ENCODE measurements at regions not wholly inside any gene's neighbourhood (a gene's known extent, or its start where the extent isn't known, plus 50 kb on each side); places are given as distances from the start of the nearest gene placed in this dataset.

DNA sequence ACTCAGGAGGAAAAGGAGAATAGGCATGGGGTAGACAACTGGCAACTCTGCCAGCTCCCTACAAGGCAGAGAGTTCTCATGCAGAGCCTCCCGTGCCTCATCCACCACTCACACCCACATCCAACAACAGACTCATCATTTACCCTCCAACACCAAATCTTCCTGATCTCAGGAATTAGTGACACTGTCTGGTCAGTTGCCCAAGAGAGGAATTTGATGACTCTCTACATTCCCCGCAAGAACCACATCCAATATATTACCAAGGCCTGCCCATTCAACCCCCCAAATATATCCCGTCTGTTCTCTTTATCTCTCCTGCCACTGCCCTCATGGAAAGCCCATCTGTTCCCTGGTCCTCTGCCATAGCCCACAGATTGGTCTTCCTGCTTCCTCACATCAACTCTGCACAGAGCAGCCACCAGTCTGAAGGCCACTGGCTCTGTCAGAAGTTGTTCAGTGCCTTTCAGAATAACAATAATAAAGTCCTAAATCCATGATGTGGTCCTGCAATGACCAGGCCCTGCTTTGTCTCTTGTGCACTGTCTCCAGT lies 57.5 kb upstream of the CD82 start:
- Histone ChIP-seq H3K4me1 (replicated peaks) (no peaks in the 10 kb centered on the region), H3K9me3 (replicated peaks) (peaks cover 7% of the 10 kb centered on the region), H3K27me3 (replicated peaks) (no peaks in the 10 kb centered on the region), H3K4me3 (no peak overlapping the region), H3K27ac (no peak overlapping the region), H3K36me3 (no peaks in the 10 kb centered on the region)
- no peak for DNase-seq (ENCODE audit: low read depth in 1 of 2, low spot score in 2 of 2)

DNA sequence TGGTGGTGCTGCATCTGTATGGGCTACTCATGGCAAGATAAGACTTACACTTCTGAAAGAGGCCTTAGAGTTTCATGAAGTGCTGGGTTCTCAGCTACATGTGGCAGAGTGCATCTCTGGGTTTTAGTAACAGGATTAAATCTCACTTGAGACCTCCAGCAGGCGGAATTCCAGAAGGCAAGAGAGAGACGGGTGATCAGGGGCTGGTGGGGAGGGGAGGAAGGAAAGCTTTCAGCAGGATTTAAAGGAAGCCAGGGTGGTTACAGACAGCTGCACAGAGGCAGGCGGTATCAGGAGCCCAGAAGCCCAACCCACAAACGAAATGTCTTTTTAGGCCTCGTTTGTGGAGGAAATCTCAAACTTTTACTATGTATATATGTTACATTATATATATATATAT lies 56.2 kb upstream of the CD82 start:
- no peaks in the 10 kb centered on the region for H3K4me1 ChIP-seq (replicated peaks)
- DNase-seq (ENCODE audit: low read depth in 1 of 2, low spot score in 2 of 2), result no peak

DNA sequence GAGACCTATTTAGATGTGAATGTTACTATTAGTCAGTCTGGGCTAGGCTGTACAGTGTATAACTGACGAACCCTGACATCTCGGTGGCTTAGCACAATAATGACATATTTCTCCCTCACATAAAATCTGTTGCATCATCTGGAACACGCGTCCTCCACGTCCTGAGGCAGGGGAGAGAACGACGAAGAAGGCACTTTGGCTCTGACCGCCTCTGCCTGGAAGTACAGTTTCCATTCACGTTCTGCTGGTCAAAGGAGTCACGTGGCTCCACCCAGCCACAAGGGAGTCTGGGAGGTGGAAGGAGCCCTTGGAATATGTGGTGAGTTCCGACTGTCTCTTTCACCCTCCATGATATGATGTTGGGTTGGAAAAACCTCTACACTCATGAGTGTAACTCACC lies 55.1 kb upstream of the CD82 start:
- no peak for DNase-seq (ENCODE audit: low read depth in 1 of 2, low spot score in 2 of 2)
- H3K4me3 ChIP-seq, result no peak overlapping the region
- H3K36me3 ChIP-seq, result no peaks in the 10 kb centered on the region
- H3K9me3 ChIP-seq (replicated peaks), result no peaks in the 10 kb centered on the region
- H3K27me3 ChIP-seq (replicated peaks), result 0 out of 2 replicates have a peak, but pooled peaks cover 5% of the 10 kb centered on the region
- H3K27ac ChIP-seq, result no peak overlapping the region
- no peaks in the 10 kb centered on the region for H3K4me1 ChIP-seq (replicated peaks)

More for the DNA sequence above, 56.2 kb upstream of the CD82 start:
- Histone ChIP-seq H3K9me3 (replicated peaks) (peaks cover 6% of the 10 kb centered on the region), H3K36me3 (no peaks in the 10 kb centered on the region), H3K4me3 (no peak overlapping the region), H3K27me3 (replicated peaks) (0 out of 2 replicates have a peak, but pooled peaks cover 5% of the 10 kb centered on the region), H3K27ac (no peak overlapping the region)

DNA sequence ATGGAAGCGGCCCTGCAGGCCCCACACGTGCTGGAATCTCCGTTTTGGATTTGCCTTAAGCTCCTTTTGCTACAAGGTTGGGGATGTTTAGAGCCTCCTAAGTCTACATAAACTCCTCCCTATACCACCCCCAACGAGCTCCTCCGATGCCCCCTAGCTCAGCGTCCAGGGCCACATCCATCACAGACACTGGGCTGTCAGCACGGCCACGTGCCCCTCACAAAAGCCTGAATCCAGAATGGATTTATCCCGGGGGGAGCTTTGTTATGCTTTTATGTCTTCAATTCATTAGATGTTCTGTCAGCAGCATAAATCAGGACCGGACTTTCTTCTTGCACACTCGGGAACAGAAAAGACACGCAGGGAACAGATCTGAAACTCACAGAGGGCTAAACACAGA lies 52.6 kb upstream of the CD82 start:
- no peak overlapping the region for H3K4me3 ChIP-seq
- no peaks in the 10 kb centered on the region for H3K9me3 ChIP-seq (replicated peaks)
- H3K27me3 ChIP-seq (replicated peaks), result 0 out of 2 replicates have a peak, but pooled peaks cover 5% of the 10 kb centered on the region
- H3K27ac ChIP-seq, result no peak overlapping the region
- no peaks in the 10 kb centered on the region for H3K4me1 ChIP-seq (replicated peaks)
- no peak for DNase-seq (ENCODE audit: low read depth in 1 of 2, low spot score in 2 of 2)
- H3K36me3 ChIP-seq, result no peaks in the 10 kb centered on the region

DNA sequence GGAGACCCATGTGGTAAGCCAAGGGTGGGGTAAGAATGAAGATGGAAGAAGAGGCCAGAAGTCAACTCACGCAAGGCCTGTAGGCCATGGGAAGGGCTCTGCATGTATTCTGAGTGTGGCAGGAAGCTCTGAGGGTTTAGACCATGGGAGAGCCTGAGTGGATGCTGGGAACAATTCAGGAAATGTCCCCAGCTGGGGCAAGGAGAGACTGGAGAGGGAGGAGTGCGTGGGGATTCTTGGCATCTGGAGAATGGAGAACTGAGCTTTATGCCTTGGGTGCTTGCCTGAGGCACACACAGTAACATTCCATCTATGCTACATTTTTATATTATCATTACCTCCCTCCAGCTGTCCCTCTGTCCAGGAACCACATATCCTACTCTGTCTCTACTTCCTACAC lies 50.4 kb upstream of the CD82 start:
- 0 out of 2 replicates have a peak, but pooled peaks cover 5% of the 10 kb centered on the region for H3K27me3 ChIP-seq (replicated peaks)
- no peak for DNase-seq (ENCODE audit: low read depth in 1 of 2, low spot score in 2 of 2)
- no peaks in the 10 kb centered on the region for H3K4me1 ChIP-seq (replicated peaks)
- H3K9me3 ChIP-seq (replicated peaks), result no peaks in the 10 kb centered on the region
- H3K27ac ChIP-seq, result no peak overlapping the region
- no peak overlapping the region for H3K4me3 ChIP-seq
- H3K36me3 ChIP-seq, result no peaks in the 10 kb centered on the region

All from SJSA1 (cell line).